ENCODE measurements at regions not wholly inside any gene's neighbourhood (a gene's known extent, or its start where the extent isn't known, plus 50 kb on each side); places are given as distances from the start of the nearest gene placed in this dataset.

DNA sequence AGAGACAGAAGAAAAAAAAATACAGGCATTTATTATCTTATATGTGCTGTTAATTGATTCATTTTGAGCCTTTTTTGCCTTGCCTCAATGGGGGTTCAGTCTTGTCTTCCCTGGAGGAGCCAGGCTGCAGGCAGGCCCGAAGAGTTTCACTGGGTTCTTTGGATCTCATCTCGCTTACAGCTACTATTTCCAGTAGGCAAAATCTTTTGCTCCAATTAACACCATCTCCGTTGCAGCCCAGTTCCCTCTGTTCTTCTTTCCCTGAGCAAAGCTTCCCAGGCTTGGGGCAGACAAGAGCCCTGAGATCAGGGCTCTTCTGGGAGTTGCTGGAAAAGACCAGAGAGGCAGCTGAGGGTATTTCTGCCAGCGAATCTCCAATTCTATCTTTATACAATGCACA lies 168.8 kb upstream of the CELF4 start:
- no peak overlapping the region for H3K4me3 ChIP-seq
- no peaks in the 10 kb centered on the region for H3K4me1 ChIP-seq
- intact Hi-C loops (cut with DNase I; ENCODE audit: low total_unique reads): no loop called here
- no peaks in the 10 kb centered on the region for H3K9me3 ChIP-seq
- no peaks in the 10 kb centered on the region for H3K27me3 ChIP-seq
- DNase-seq (ENCODE audit: low spot score in 2 of 2): no peak
- TF ChIP-seq POLR2AphosphoS5 (IDR thresholded peaks at IDR 0.05) (no peak), CTCF (IDR thresholded peaks at IDR 0.05) (no peak), POLR2A (IDR thresholded peaks at IDR 0.05) (no peak)
- H3K36me3 ChIP-seq: no peaks in the 10 kb centered on the region
- no peak overlapping the region for H3K27ac ChIP-seq

DNA sequence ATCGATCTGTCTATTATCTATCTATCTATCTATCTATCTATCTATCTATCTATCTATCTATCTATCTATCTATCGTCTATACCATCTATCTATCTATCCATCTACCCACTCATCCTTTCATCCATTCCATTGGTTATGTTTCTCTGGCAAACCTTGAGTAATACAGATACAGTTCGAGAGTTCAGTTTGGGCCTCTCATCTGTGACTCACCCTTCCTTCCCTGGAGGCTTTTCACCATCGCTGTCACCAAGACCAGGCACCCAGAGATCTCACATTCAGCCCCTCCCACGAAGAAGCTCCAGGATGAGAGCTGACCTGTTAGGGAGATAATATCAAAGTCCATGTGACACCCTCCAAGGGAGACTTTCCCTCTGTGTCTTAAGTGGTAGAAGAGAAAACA lies 164.1 kb upstream of the CELF4 start:
- Histone ChIP-seq H3K36me3 (no peaks in the 10 kb centered on the region), H3K9me3 (no peaks in the 10 kb centered on the region), H3K4me3 (no peak overlapping the region), H3K27me3 (no peaks in the 10 kb centered on the region), H3K27ac (no peak overlapping the region), H3K4me1 (no peaks in the 10 kb centered on the region)
- no peak for DNase-seq (ENCODE audit: low spot score in 2 of 2)
- intact Hi-C loops (cut with DNase I; ENCODE audit: low total_unique reads): no loop called here
- TF ChIP-seq CTCF (IDR thresholded peaks at IDR 0.05) (no peak), POLR2A (IDR thresholded peaks at IDR 0.05) (no peak), POLR2AphosphoS5 (IDR thresholded peaks at IDR 0.05) (no peak)

DNA sequence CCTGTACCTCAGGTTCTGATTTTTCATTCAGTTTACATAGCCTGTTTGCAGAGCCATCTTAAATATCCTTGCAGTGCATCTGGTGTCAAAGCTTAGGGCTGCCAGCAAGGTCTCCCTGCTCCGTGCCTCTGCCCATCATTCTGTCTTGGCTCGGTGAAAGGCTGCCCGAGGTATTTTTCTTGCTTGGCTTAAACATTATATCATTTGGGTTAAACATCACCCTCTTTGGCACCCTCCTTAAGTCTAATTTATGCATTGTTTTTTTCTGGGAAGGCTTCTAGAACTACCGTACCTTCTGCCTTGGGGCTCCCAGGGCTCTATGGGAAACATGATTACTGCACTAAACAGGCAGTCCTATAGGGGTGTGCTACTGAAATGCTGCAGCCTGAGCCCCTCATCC lies 158.6 kb upstream of the CELF4 start:
- no peak for DNase-seq (ENCODE audit: low spot score in 2 of 2)
- Histone ChIP-seq H3K36me3 (no peaks in the 10 kb centered on the region), H3K4me1 (no peaks in the 10 kb centered on the region), H3K27me3 (peaks cover 0 to 2% of the 10 kb centered on the region in 2 donors), H3K9me3 (no peaks in the 10 kb centered on the region), H3K27ac (no peak overlapping the region), H3K4me3 (no peak overlapping the region)
- no peak for TF ChIP-seq POLR2A (IDR thresholded peaks at IDR 0.05)
- no peak for TF ChIP-seq CTCF (IDR thresholded peaks at IDR 0.05)
- TF ChIP-seq POLR2AphosphoS5 (IDR thresholded peaks at IDR 0.05): no peak
- intact Hi-C loops (cut with DNase I; ENCODE audit: low total_unique reads): no loop called here

GRCh38 chr18:37721544-37722522 lies 156.2 kb upstream of the CELF4 start:
- Histone ChIP-seq H3K27me3 (peaks cover 0 to 2% of the 10 kb centered on the region in 2 donors), H3K9me3 (no peaks in the 10 kb centered on the region), H3K36me3 (no peaks in the 10 kb centered on the region), H3K4me3 (no peak overlapping the region), H3K4me1 (no peaks in the 10 kb centered on the region), H3K27ac (no peak overlapping the region)
- intact Hi-C loops (cut with DNase I; ENCODE audit: low total_unique reads): no loop called here
- no peak for TF ChIP-seq POLR2A (IDR thresholded peaks at IDR 0.05)
- TF ChIP-seq CTCF (IDR thresholded peaks at IDR 0.05): no peak
- no peak for TF ChIP-seq POLR2AphosphoS5 (IDR thresholded peaks at IDR 0.05)
- no peak for DNase-seq (ENCODE audit: low spot score in 2 of 2)

DNA sequence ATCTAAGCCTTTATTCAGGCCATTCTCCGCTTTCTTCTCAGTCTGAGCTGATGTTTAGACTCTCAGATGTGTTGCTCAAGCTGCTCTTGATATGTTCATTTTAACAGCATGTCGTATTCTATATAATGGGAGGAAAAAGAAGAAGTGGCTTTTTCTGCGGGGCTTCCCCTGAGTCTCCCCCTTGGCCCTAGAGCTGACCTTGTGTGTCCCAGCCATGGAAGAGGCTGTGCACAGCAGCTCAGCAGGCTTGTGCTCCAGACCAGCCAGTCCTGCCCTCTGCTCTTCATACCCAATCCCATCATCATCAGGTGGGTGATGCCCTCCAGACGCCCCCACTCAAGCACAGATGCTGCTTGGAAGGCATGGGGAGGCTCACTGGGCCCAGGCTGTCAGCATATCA lies 155.1 kb upstream of the CELF4 start:
- no peak for DNase-seq (ENCODE audit: low spot score in 2 of 2)
- Histone ChIP-seq H3K27ac (no peak overlapping the region), H3K4me1 (no peaks in the 10 kb centered on the region), H3K9me3 (no peaks in the 10 kb centered on the region), H3K36me3 (no peaks in the 10 kb centered on the region), H3K4me3 (no peak overlapping the region), H3K27me3 (peaks cover 0 to 2% of the 10 kb centered on the region in 2 donors)
- TF ChIP-seq POLR2AphosphoS5 (IDR thresholded peaks at IDR 0.05): no peak
- TF ChIP-seq POLR2A (IDR thresholded peaks at IDR 0.05): no peak
- TF ChIP-seq CTCF (IDR thresholded peaks at IDR 0.05): no peak
- intact Hi-C loops (cut with DNase I; ENCODE audit: low total_unique reads): no loop called here
